IPS-15b (cell line): ENCODE measurements at regions not wholly inside any gene's neighbourhood (a gene's known extent, or its start where the extent isn't known, plus 50 kb on each side); places are given as distances from the start of the nearest gene placed in this dataset.
A peak's percentile ranks its signal among the peaks of the same experiment; 100 is the strongest.

Experiments
- H3K27me3 ChIP-seq: one replicate; pipeline ENCODE4 v1.6.1; 2013; ENCODE audit warnings: low read length; ENCODE audit not compliant: control insufficient read depth, insufficient read depth
- H3K36me3 ChIP-seq: one replicate; pipeline ENCODE4 v1.6.1; 2013; ENCODE audit warnings: low read length; ENCODE audit not compliant: control insufficient read depth, insufficient read depth
- H3K4me1 ChIP-seq: one replicate; pipeline ENCODE4 v1.6.1; 2013; ENCODE audit warnings: mild to moderate bottlenecking, low read length; ENCODE audit not compliant: control insufficient read depth, insufficient read depth
- H3K4me3 ChIP-seq: one replicate; pipeline ENCODE4 v1.5.1; 2013; ENCODE audit warnings: low read depth, low read length
- H3K9ac ChIP-seq: one replicate; pipeline ENCODE4 v1.6.1; 2013; ENCODE audit warnings: low read depth, mild to moderate bottlenecking, low read length
- H3K9me3 ChIP-seq: one replicate; pipeline ENCODE4 v1.6.1; 2013; ENCODE audit warnings: mild to moderate bottlenecking, low read length; ENCODE audit not compliant: control insufficient read depth, insufficient read depth

DNA sequence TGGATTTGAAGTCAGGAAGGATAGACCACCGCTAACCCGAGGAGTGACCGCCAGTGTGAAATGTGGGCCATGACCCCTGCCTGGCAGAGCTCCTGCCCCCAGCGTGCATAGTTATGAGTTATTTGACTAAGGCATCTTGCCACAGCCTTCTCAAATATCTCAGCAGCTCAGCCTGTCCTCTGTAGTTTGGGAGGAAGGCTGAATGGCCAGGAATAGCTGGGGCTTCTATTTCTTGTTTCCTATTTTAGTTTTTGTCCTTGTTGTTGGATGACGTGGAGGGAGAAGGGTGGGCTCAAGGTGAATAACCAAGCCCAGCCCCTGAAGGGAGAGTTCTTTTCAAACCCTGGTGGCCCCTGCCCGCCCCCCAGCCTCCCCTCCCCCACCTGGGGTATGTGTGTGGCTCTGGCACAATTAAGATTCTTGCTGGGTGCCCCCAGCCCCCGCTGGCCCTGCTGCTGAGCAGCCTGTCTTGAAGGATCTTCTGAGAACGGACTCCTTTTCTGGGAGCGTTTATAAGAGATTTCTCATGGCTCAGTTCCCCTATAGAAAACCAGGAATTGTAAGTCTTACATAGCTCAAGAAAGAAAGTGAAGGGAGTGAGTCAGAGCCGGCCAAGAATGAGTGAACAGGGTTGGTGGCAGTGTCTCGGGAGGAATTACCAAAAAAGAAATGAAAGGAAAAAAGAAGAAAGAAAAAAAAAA is 157.4 kb downstream of the GLI2 start:
- Histone ChIP-seq H3K9ac (no peak overlapping the region), H3K9me3 (no peaks in the 10 kb centered on the region), H3K4me1 (peaks cover 9% of the 10 kb centered on the region), H3K36me3 (peaks cover 7% of the 10 kb centered on the region), H3K27me3 (no peaks in the 10 kb centered on the region), H3K4me3 (no peak overlapping the region)

DNA sequence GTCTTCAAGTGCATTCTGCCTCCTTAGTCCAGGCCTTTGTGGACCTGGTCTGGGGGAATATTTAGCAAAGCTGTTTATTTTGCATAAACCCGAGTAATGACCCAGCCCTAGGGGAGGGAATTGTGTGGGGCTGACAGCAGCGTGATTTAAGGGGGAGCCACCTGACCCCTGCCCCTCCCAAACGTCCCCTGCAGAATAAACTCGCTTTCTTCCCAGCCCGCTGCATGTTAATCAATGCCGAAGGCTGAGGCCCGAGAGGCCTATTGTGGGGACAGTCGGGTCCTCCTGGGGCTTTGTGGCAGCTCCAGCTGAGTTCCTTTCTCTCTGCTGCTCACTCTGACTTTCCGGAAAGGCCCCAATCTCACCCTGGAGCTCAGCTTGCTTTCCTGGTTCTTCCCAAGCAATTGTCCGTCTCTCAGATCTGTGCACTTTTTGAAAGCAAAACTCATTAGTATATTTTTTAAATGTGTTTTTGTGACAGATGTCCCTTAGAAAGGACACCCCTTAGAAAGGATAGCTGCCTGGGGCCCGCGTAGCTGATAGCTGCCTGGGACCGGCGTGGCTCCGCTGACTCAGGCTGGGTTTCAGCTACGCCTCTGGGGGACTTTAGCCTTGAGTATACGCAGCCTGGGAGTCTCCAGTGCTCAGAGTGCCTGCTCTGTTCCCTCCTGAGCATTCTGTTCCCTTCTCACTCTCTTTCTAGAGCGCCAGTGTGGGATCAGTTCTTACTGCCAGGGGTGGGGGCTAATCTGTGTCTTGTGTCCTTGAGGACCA is 158.3 kb downstream of the GLI2 start:
- H3K27me3 ChIP-seq: no peaks in the 10 kb centered on the region
- peak overlapping the region; percentile 4 for H3K9ac ChIP-seq
- no peaks in the 10 kb centered on the region for H3K9me3 ChIP-seq
- H3K36me3 ChIP-seq: peaks cover 7% of the 10 kb centered on the region
- H3K4me3 ChIP-seq: no peak overlapping the region
- H3K4me1 ChIP-seq: peaks cover 14% of the 10 kb centered on the region

DNA sequence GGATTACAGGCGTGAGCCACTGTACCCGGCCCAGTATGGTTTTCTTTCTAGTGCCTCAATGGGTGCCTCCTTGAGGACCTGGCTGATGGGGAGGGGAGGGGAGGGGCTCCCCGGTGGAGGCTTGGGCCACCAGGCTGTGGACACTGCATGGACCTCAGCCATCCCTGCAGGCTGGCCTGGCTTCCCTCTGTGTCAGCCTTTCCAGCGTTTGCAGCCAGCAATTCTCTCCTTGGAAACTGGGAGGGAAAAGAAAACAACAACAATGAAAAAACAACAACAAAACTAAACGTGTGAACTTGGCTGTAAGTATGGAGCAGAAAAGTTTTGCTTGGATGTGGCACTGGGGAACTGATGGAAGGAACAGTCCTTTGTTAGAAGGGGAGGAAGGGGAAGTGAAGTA is 159.3 kb downstream of the GLI2 start:
- H3K4me1 ChIP-seq: peaks cover 23% of the 10 kb centered on the region

DNA sequence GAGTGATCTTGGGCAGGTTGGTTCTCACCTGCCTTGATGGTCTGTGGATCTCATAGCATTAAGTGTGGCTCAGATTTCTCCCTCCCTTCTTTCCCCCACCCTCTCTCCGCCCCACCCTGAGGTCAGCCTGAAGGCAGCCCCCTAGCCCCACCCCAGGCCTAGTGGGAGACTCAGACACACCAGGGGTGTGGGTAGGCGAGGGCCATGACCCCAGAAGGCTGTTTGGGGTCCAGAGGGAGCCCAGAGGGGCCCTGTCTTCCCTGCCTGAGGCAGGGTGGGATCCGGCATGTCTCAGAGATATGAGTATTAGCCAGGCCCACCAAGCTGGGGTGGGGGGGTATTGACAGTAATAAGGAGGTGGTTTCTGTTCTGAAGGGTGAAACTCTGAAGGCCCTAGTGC is 160.5 kb downstream of the GLI2 start:
- Histone ChIP-seq H3K4me3 (no peak overlapping the region), H3K4me1 (peaks cover 24% of the 10 kb centered on the region), H3K9me3 (no peaks in the 10 kb centered on the region), H3K27me3 (no peaks in the 10 kb centered on the region), H3K36me3 (peaks cover 5% of the 10 kb centered on the region), H3K9ac (no peak overlapping the region)

More for the DNA sequence above, 159.3 kb downstream of the GLI2 start:
- Histone ChIP-seq H3K27me3 (no peaks in the 10 kb centered on the region), H3K36me3 (peaks cover 7% of the 10 kb centered on the region), H3K9ac (no peak overlapping the region), H3K9me3 (no peaks in the 10 kb centered on the region), H3K4me3 (no peak overlapping the region)

DNA sequence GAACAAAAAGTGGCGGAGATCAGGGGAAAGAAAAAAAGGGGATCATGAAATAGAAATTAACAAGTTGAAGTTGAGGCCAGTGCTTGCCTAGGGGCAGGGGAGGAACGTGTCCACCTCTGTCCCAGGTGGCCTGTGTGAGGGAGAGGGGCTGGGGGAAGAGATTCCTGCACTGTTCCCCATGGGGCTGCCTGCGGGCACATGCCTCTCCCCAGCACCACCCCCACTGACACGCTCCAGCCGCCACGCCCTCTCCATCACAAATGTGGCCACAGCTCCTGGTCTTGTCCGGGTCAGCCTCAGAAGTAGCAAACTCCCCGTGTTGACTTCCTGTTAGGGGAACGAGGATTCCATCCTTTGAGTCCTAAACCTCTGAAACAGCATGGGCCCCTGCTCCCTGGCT is 161.2 kb downstream of the GLI2 start:
- H3K9me3 ChIP-seq: no peaks in the 10 kb centered on the region
- H3K9ac ChIP-seq: no peak overlapping the region
- no peaks in the 10 kb centered on the region for H3K36me3 ChIP-seq
- no peak overlapping the region for H3K4me3 ChIP-seq
- H3K27me3 ChIP-seq: no peaks in the 10 kb centered on the region
- H3K4me1 ChIP-seq: peaks cover 24% of the 10 kb centered on the region

DNA sequence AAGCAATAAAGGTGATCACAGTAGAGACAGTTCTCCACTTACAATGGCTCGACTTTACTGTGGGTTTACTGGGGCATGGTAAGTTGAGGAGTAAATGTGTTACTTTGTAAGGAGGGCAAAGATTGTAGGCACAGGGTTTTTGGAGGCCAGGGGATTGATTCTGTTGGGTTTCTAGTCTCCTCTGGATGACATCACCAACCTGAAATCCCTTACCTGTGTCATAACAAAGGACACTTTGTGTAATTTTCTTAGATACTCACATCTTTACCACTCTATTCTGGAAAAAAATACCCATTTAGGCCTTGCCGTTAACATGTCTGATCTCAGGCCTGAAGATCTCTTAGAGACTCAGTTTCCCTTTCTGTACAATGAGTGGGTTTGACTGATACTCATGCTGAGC is 161.7 kb downstream of the GLI2 start:
- H3K27me3 ChIP-seq: no peaks in the 10 kb centered on the region
- no peak overlapping the region for H3K4me3 ChIP-seq
- H3K9me3 ChIP-seq: no peaks in the 10 kb centered on the region
- no peak overlapping the region for H3K9ac ChIP-seq
- peaks cover 24% of the 10 kb centered on the region for H3K4me1 ChIP-seq
- H3K36me3 ChIP-seq: no peaks in the 10 kb centered on the region

DNA sequence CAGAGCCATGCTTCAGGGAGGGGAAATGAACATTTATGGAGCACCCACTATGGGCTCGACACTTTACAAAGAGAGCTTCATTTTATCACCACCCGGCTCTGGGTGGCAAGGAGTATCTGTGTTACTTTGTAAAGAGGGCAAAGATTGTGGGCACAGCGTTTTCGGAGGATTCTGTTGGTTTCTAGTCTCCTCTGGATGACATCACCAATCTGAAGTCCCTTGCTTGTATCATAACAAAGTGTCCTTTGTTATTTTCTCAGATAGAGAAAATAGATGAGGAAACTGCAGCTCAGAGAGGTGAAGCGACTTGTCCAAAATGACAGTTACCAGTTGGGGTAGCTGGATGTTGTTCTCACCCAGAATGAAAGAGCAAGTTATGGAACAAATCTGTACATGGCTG is 162.8 kb downstream of the GLI2 start:
- Histone ChIP-seq H3K27me3 (no peaks in the 10 kb centered on the region), H3K4me1 (peaks cover 18% of the 10 kb centered on the region)

DNA sequence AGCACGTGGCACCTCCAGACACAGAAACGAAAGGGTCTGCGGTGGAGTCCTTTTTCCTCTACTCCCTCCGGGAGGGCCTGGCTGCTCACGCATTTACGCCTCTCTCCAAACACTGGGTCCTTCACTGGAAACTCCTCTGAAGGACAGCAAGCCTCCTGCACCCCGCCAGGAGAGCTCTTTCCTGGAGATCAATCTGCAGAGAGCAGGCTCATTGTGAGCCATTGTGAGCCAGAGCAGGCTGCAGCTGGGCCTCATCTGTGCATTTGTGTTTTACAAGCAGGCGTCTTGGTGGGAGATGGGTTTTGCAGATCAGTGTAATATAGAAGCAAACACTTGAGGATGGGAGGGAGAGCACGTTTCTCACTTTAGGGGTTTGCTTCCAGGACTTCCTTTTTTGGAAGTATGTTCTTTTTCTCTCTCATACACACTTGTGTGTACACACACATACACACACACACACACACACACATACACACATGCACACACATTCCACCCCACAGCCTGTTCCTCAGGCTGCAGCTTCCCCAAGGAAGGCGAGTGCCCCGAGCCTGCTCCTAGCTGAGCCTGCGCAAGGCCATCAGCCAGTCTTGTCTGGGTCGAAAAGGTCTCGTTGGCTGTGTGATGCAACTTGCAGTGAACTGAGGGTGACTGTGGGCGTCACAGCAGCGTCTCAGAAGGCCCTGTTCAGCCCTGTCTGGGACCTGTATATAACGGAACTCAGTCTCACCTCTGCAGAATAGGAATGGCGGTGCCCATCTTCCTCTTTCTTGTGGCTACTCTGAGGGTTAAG is 163.5 kb downstream of the GLI2 start:
- H3K9ac ChIP-seq: peak overlapping the region; percentile 14

More for the DNA sequence above, 162.8 kb downstream of the GLI2 start:
- Histone ChIP-seq H3K36me3 (no peaks in the 10 kb centered on the region), H3K9me3 (no peaks in the 10 kb centered on the region), H3K9ac (no peak overlapping the region), H3K4me3 (no peak overlapping the region)

DNA sequence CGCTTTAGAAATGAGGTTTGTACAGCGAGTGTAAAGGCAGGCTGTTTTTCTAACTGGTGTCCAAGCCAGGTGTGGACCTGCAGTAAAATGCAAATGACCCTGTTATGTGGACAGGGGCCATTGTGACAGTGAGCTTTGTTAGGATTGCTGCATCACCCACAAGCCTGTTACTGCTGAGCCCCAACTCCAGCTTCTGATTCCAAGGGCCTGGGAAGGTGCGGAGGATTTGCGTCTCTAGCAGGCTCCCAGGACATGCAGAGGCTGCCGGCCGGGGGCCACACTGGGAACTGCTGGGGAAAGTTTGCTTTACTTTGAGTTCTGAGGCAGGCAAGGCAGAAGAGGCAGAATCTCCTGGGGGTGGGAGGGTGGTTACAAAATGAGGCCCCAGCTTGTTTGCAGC is 164.1 kb downstream of the GLI2 start:
- Histone ChIP-seq H3K4me3 (no peak overlapping the region), H3K27me3 (no peaks in the 10 kb centered on the region), H3K4me1 (peaks cover 15% of the 10 kb centered on the region), H3K9me3 (no peaks in the 10 kb centered on the region), H3K36me3 (peaks cover 3% of the 10 kb centered on the region), H3K9ac (peak overlapping the region; percentile 14)

More for the DNA sequence above, 163.5 kb downstream of the GLI2 start:
- Histone ChIP-seq H3K4me3 (no peak overlapping the region), H3K27me3 (no peaks in the 10 kb centered on the region), H3K36me3 (peaks cover 3% of the 10 kb centered on the region), H3K9me3 (no peaks in the 10 kb centered on the region), H3K4me1 (peaks cover 15% of the 10 kb centered on the region)

DNA sequence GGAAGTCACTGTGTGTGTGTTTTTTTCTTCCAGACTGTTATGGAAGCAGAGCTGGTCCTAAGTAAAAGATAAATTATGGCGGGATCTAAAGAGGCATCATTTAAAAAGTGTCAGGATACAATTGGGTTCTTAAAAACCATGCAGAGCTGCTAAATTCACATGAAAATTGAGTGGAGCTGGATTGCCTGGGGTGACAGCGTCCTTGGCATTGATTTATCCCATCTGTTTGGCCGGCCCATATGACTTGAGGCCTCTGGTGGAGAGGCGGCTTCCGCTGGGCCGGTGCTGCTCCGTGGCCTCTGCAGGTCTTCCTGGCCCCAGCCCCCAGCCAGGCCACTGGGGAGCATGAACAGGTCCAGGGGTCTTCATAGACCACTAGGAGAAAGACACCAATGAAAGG is 165.5 kb downstream of the GLI2 start:
- H3K36me3 ChIP-seq: peaks cover 3% of the 10 kb centered on the region
- no peak overlapping the region for H3K4me3 ChIP-seq
- no peak overlapping the region for H3K9ac ChIP-seq
- no peaks in the 10 kb centered on the region for H3K9me3 ChIP-seq
- peaks cover 15% of the 10 kb centered on the region for H3K4me1 ChIP-seq
- H3K27me3 ChIP-seq: no peaks in the 10 kb centered on the region

DNA sequence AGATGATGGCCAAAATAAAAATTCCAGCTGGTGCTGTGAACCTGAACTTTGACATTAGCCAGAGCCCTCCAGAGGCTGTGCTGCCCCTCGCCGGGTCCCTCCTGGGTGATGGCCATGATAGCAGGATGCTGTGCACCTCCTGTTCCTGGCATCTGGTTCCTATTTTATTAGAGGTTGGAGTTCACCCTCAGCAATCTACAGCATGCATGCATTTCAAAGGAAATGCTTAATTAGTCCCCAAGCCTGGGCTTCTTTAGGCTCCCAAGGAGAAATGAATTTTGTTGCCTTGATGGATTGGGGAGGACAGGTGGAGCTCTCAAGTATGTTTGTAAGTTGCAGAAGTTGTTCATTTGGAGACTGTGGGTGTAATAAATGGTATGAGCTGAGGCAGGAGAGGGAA is 166.9 kb downstream of the GLI2 start:
- H3K36me3 ChIP-seq: peaks cover 8% of the 10 kb centered on the region
- no peak overlapping the region for H3K4me3 ChIP-seq
- H3K9ac ChIP-seq: no peak overlapping the region
- no peaks in the 10 kb centered on the region for H3K9me3 ChIP-seq
- H3K27me3 ChIP-seq: no peaks in the 10 kb centered on the region
- peaks cover 15% of the 10 kb centered on the region for H3K4me1 ChIP-seq
